PC-3 (cell line): ENCODE measurements at regions not wholly inside any gene's neighbourhood (a gene's known extent, or its start where the extent isn't known, plus 50 kb on each side); places are given as distances from the start of the nearest gene placed in this dataset.

Source experiments
- EZH2 ChIP-seq: fragments of 300-600 bp; sonication (generic); IDR thresholded peaks from one replicate; pipeline ENCODE4 v1.6.1; 2017; ENCODE audit warnings: antibody characterized with exemption, mild to moderate bottlenecking, low read length; ENCODE audit not compliant: unreplicated experiment
- TF ChIP-seq, protein P1 (sequence below): fragments of 300-600 bp; sonication (generic); conservative IDR thresholded peaks from 2 replicates; pipeline ENCODE4 v1.5.1; 2017; ENCODE audit warnings: antibody characterized with exemption, low read depth, mild to moderate bottlenecking, low read length

DNA sequence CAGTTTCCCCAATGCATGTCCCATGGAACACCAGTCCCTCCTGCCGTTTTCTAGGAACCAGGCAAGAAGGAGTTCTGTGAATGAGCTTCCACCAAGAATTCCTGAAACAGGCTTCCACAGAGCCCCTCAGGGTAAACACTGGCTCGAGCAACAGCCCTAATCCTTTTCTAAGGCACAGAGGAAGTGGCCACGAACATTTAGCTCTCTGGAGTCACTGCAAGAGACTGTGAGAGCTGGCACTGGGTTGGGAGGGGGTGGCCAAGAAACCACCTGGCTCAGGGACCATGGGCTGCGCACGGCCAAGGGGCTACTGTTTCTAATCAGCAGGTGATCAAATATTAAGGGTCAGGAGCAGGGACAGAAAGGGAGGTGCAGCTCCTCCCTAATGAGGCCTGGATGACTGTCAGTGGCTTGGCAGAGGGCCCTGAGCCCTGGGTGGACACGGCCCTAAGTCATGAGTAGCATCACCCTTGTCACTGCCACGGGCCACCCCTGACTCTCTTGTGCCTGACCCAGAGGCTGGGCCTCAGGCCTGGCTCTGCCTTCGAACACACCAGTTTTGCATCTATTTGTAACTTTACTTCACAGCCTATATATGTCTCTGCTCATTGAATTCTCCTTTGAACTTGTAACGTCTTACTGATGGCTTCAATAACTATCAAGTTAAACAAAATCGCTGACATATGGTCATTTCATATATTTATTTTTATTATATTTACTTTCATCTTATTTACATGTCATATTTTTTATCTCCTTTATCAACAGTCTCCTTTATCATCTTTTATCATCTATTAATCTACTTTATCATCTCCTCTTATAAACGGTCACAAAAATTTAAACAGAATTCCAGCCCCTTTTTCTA lies 154.0 kb downstream of the DICER1 start:
- TF ChIP-seq, protein P1, sequence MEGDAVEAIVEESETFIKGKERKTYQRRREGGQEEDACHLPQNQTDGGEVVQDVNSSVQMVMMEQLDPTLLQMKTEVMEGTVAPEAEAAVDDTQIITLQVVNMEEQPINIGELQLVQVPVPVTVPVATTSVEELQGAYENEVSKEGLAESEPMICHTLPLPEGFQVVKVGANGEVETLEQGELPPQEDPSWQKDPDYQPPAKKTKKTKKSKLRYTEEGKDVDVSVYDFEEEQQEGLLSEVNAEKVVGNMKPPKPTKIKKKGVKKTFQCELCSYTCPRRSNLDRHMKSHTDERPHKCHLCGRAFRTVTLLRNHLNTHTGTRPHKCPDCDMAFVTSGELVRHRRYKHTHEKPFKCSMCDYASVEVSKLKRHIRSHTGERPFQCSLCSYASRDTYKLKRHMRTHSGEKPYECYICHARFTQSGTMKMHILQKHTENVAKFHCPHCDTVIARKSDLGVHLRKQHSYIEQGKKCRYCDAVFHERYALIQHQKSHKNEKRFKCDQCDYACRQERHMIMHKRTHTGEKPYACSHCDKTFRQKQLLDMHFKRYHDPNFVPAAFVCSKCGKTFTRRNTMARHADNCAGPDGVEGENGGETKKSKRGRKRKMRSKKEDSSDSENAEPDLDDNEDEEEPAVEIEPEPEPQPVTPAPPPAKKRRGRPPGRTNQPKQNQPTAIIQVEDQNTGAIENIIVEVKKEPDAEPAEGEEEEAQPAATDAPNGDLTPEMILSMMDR = no peak
- no peak for TF ChIP-seq EZH2
